ENCODE measurements at regions not wholly inside any gene's neighbourhood (a gene's known extent, or its start where the extent isn't known, plus 50 kb on each side); places are given as distances from the start of the nearest gene placed in this dataset.

- H2AFZ ChIP-seq (ENCODE audit: low read length), result no peak overlapping the region
- no peak overlapping the region for H3K27ac ChIP-seq (ENCODE audit: low read length)
- H3K9me2 ChIP-seq (replicated peaks; ENCODE audit: insufficient read depth, low read length), result no peaks in the 10 kb centered on the region
- H3K9ac ChIP-seq (ENCODE audit: low read length), result no peak overlapping the region
- no peaks in the 10 kb centered on the region for H3F3A ChIP-seq (ENCODE audit: insufficient read depth, low read length)
- no peak overlapping the region for H3K4me3 ChIP-seq (ENCODE audit: low read length)
- H3K79me2 ChIP-seq (ENCODE audit: low read length), result no peaks in the 10 kb centered on the region
- DNase-seq, result no peak
- no peaks in the 10 kb centered on the region for H3K4me1 ChIP-seq (ENCODE audit: low read length)
- H4K20me1 ChIP-seq (ENCODE audit: insufficient read depth, low read length), result no peaks in the 10 kb centered on the region
- no peak overlapping the region for H3K4me2 ChIP-seq (ENCODE audit: low read depth, low read length)
- H3K36me3 ChIP-seq (replicated peaks; ENCODE audit: insufficient read depth, low read length), result no peaks in the 10 kb centered on the region
- no peaks in the 10 kb centered on the region for H3K9me3 ChIP-seq (replicated peaks; ENCODE audit: insufficient read depth, low read length)
- TF ChIP-seq EZH2 (optimal IDR thresholded peaks at IDR 0.05; ENCODE audit: low read depth, low read length), result no peak
- TF ChIP-seq CTCF (IDR thresholded peaks at IDR 0.05; ENCODE audit: low read length), result no peak
- TF ChIP-seq EZH2phosphoT487 (IDR thresholded peaks at IDR 0.05; ENCODE audit: low read length), result no peak
- H3K27me3 ChIP-seq (replicated peaks; ENCODE audit: insufficient read depth, low read length), result no peaks in the 10 kb centered on the region
These were observed 230.3 kb upstream of the TYRP1 start for GRCh38 chr9:12462861-12463260.

GRCh38 chr9:12463641-12464040 is 229.5 kb upstream of the TYRP1 start:
- Histone ChIP-seq H3K36me3 (replicated peaks; ENCODE audit: insufficient read depth, low read length) (no peaks in the 10 kb centered on the region), H4K20me1 (ENCODE audit: insufficient read depth, low read length) (no peaks in the 10 kb centered on the region), H3K4me2 (ENCODE audit: low read depth, low read length) (no peak overlapping the region), H3K4me1 (ENCODE audit: low read length) (no peaks in the 10 kb centered on the region), H3K9ac (ENCODE audit: low read length) (no peak overlapping the region), H3K4me3 (ENCODE audit: low read length) (no peak overlapping the region), H3F3A (ENCODE audit: insufficient read depth, low read length) (no peaks in the 10 kb centered on the region), H2AFZ (ENCODE audit: low read length) (no peak overlapping the region), H3K9me3 (replicated peaks; ENCODE audit: insufficient read depth, low read length) (no peaks in the 10 kb centered on the region), H3K27ac (ENCODE audit: low read length) (no peak overlapping the region), H3K9me2 (replicated peaks; ENCODE audit: insufficient read depth, low read length) (no peaks in the 10 kb centered on the region), H3K27me3 (replicated peaks; ENCODE audit: insufficient read depth, low read length) (no peaks in the 10 kb centered on the region), H3K79me2 (ENCODE audit: low read length) (no peaks in the 10 kb centered on the region)
- no peak for DNase-seq
- TF ChIP-seq EZH2phosphoT487 (IDR thresholded peaks at IDR 0.05; ENCODE audit: low read length) (no peak), EZH2 (optimal IDR thresholded peaks at IDR 0.05; ENCODE audit: low read depth, low read length) (no peak), CTCF (IDR thresholded peaks at IDR 0.05; ENCODE audit: low read length) (no peak)

GRCh38 chr9:12464400-12464799 is 228.8 kb upstream of the TYRP1 start:
- no peaks in the 10 kb centered on the region for H3K4me1 ChIP-seq (ENCODE audit: low read length)
- no peak overlapping the region for H2AFZ ChIP-seq (ENCODE audit: low read length)
- DNase-seq, result no peak
- no peaks in the 10 kb centered on the region for H3K36me3 ChIP-seq (replicated peaks; ENCODE audit: insufficient read depth, low read length)
- H3K27me3 ChIP-seq (replicated peaks; ENCODE audit: insufficient read depth, low read length), result no peaks in the 10 kb centered on the region
- no peak overlapping the region for H3K4me2 ChIP-seq (ENCODE audit: low read depth, low read length)
- no peaks in the 10 kb centered on the region for H3K9me2 ChIP-seq (replicated peaks; ENCODE audit: insufficient read depth, low read length)
- H3K4me3 ChIP-seq (ENCODE audit: low read length), result no peak overlapping the region
- no peaks in the 10 kb centered on the region for H3K79me2 ChIP-seq (ENCODE audit: low read length)
- no peak overlapping the region for H3K9ac ChIP-seq (ENCODE audit: low read length)
- no peaks in the 10 kb centered on the region for H4K20me1 ChIP-seq (ENCODE audit: insufficient read depth, low read length)
- H3F3A ChIP-seq (ENCODE audit: insufficient read depth, low read length), result no peaks in the 10 kb centered on the region
- H3K9me3 ChIP-seq (replicated peaks; ENCODE audit: insufficient read depth, low read length), result no peaks in the 10 kb centered on the region
- no peak overlapping the region for H3K27ac ChIP-seq (ENCODE audit: low read length)
- TF ChIP-seq EZH2phosphoT487 (IDR thresholded peaks at IDR 0.05; ENCODE audit: low read length), result no peak
- TF ChIP-seq EZH2 (optimal IDR thresholded peaks at IDR 0.05; ENCODE audit: low read depth, low read length), result no peak
- no peak for TF ChIP-seq CTCF (IDR thresholded peaks at IDR 0.05; ENCODE audit: low read length)

All from MM.1S (cell line).